ENCODE measurements at regions not wholly inside any gene's neighbourhood (a gene's known extent, or its start where the extent isn't known, plus 50 kb on each side); places are given as distances from the start of the nearest gene placed in this dataset.

GRCh38 chr15:87322870-87323269 is 933.7 kb downstream of the NTRK3 start:
- TF ChIP-seq POLR2A (IDR thresholded peaks at IDR 0.05; ENCODE audit: low read depth), result no peak
- TF ChIP-seq CTCF (IDR thresholded peaks at IDR 0.05), result no peak
- no peak for TF ChIP-seq POLR2AphosphoS5 (IDR thresholded peaks at IDR 0.05)
- TF ChIP-seq EP300 (IDR thresholded peaks at IDR 0.05), result no peak
